ENCODE measurements at regions not wholly inside any gene's neighbourhood (a gene's known extent, or its start where the extent isn't known, plus 50 kb on each side); places are given as distances from the start of the nearest gene placed in this dataset.

DNA sequence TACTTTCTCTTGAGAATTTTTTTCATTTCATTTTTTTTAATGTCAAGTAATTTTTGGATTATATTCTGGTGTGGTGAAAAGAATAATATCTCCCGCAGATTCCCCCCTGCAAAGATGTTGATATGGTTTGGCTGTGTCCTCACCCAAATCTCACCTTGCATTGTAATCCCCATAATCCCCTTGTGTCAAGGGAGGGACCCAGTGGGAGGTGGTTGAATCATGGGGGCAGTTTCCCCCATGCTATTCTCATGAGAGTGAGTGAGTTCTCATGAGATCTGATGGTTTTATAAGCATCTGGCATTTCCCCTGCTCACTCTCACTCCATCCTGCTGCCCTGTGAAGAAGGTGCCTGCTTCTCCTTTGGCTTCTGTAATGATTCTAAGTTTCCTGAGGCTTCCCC lies 58.7 kb upstream of the PMEPA1 start:
- no peak for DNase-seq (ENCODE audit: low read depth)

DNA sequence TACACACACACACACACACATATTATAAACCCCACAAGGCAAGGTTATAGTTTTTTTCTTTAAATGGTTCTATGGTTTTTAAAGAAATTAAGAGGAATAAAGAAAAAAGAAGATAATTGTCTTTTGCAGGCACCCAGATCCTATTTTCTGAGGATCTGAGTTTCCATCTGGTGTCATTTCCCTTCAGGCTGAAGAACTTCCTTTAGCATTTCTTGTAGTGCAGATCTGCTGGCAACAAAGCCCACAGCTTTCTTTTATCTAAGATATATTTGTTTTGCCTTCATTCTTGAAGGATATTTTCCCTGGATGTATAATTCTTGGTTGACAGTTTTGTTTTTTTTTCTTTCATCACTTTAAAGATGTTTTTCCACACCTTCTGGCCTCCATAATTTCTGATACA lies 57.6 kb upstream of the PMEPA1 start:
- no peak for DNase-seq (ENCODE audit: low read depth)

DNA sequence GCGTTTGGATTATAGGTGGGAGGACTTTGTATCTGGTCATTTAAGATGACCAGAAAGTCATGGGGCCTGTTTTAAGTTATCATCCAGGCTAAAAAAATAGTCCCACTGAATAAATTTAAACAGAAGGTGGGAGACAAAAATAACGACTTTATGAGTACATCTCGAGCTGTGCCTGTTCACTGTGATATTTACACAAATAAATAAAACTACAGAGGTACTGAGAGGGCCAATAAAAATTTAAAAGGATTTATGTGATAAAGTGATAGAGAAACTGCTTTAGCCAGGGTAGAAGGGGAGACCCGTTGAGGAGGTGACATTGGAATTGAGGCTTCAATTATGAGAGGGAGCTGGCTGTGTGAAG lies 53.4 kb upstream of the PMEPA1 start:
- no peak for DNase-seq (ENCODE audit: low read depth)

DNA sequence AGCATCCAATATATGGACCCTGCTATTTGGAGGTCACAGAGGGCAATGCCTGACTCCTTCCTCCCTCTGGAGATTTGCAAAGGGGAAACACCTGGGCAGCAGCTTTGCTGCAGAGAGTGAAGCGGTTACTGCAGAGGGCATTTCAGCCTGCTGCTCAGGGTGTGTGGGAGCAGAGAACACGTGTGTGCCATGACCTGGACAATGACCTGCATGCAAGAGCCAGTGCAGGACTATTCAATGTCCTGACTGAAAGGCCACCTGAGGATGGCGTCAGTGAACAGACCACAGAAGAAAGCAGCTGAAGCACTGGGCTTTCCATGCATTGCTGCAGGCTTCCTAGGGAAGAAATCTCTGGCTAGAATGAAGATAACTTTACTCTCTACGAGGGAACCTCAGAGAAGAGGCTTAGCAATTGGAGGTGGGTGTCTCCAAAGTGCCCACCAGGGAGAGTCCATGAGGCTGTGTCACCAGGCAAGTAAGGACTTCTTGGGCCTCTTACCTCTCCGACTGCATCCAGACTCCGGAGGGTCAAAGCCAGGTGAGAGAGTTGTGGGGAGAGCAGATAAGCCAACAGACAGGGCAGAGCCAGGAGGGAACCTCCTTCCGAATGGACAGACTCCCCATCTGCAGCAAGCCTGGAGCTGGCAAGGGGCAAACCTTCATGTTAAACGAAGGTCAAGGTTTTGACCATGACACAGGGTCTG lies 52.9 kb upstream of the PMEPA1 start:
- DNase-seq (ENCODE audit: low read depth), result no peak

DNA sequence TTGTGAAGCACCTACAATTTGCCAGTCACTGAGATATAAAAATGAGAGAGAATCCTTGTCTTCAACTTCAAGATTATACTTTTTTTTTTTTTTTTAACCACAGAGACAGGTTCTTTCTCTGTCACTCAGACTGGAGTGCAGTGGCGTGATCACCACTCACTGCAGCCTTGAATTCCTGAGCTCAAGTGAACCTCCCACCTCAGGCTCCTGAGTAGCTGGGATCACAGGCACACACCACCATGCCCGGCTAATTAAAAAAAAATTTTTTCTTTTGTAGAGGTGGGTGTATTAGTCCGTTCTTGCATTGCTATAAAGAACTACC lies 51.6 kb upstream of the PMEPA1 start:
- DNase-seq (ENCODE audit: low read depth), result no peak

DNA sequence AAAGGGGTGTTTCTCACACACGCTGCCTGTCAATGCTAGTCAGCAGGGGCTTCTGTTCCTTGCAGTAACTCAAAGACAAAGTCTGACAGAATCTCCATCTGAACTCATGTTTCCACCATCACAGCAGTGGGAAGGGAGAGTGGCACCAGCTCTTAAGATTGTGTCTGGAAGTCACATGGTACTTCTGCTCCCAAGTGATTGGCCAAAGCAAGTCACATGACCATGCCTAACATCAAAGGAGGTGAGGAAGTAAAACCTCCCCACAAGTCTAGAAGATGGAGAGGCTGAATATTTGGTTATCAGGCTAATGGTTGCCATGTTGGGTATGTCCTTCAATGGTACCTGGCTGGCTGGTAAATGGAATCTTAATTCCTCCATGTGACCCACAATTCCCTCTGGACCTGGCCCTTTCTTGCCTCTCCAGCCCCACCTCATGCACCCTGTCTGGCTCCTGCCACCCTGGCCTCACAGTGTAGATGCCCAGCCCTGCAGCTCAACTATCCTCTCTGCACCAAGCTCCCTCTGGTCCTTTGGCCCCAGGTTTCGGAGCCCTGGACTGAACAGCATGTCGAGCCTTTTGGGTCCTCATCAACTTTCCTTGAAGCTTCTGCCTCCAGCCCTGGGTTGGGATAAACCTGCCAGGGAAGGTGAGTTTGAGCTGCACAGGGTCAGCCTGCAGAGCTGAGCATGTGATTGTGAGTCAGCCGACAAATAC lies 51.0 kb upstream of the PMEPA1 start:
- DNase-seq (ENCODE audit: low read depth), result no peak

DNA sequence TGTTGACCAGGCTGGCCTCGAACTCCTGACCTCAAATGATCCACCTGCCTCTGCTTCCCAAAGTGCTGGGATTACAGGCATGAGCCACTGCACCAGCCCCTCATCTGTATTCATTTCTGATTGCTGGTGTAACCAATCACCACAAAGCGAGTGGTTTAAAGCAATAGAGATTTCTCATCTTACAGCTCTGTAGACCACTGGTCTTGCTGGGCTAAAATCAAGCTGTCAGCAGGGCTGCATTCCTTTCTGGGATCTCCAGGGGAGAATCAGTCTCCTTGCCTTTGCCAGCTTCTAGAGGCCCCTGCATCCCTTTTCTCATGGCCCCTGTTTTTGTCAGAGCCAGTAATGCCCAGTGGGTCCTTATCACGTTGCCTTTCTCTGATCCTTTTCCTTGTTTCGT lies 49.9 kb upstream of the PMEPA1 start:
- no peak for DNase-seq (ENCODE audit: low read depth)

Data from stimulated activated CD8-positive, alpha-beta memory T cell treated with anti-CD3 and anti-CD28 coated beads, Interleukin-4, amount 100 ng/mL, for 24 hours (primary cell).